Natural killer cell (primary cell): ENCODE measurements at regions not wholly inside any gene's neighbourhood (a gene's known extent, or its start where the extent isn't known, plus 50 kb on each side); places are given as distances from the start of the nearest gene placed in this dataset.

Source experiments
- ATAC-seq, 3 donors: fragments of 150-1000 bp in 2 of 3; fragments of 200-7000 bp in 1 of 3; cut with Tn5 transposase; 1 replicate in 1 of 3; 2 replicates in 2 of 3; pipeline ENCODE4 v1.10.0; 2021; ENCODE audit warnings: mild to moderate bottlenecking in 2 of 3, moderate library complexity in 2 of 3
- DNase-seq, 2 donors: peaks; one replicate each; pipeline versions ENCODE4 v3.0.0 to v3.0.0-alpha.2; 2013 to 2021; ENCODE audit warnings: mixed read lengths in 1 of 2
- H3K27ac ChIP-seq: one replicate; pipeline ENCODE4 v1.5.1; 2013; ENCODE audit warnings: mild to moderate bottlenecking, low read length
- H3K27me3 ChIP-seq: one replicate; pipeline ENCODE4 v1.6.1; 2013; ENCODE audit warnings: low read length; ENCODE audit not compliant: control insufficient read depth, insufficient read depth
- H3K36me3 ChIP-seq: one replicate; pipeline ENCODE4 v1.6.1; 2013; ENCODE audit warnings: low read length; ENCODE audit not compliant: control insufficient read depth, insufficient read depth
- H3K4me1 ChIP-seq: one replicate; pipeline ENCODE4 v1.6.1; 2013; ENCODE audit warnings: low read length; ENCODE audit not compliant: control insufficient read depth, insufficient read depth
- H3K4me3 ChIP-seq: one replicate; pipeline ENCODE4 v1.5.1; 2013; ENCODE audit warnings: low read length
- H3K9me3 ChIP-seq: one replicate; pipeline ENCODE4 v1.6.1; 2013; ENCODE audit warnings: low read length; ENCODE audit not compliant: control insufficient read depth, insufficient read depth
- H3K27ac Mint-ChIP-seq, 2 donors: one replicate each; pipeline ENCODE4 v1.8.0; 2022; ENCODE audit warnings: mild to moderate bottlenecking in 2 of 2, mixed read lengths in 2 of 2, moderate library complexity in 1 of 2
- H3K27me3 Mint-ChIP-seq, 2 donors: one replicate each; pipeline ENCODE4 v1.8.0; 2022; ENCODE audit warnings: low read depth in 2 of 2, mixed read lengths in 2 of 2
- H3K36me3 Mint-ChIP-seq: one replicate; pipeline ENCODE4 v1.8.0; 2022; ENCODE audit warnings: mixed read lengths
- H3K4me1 Mint-ChIP-seq, 2 donors: one replicate each; pipeline ENCODE4 v1.8.0; 2022; ENCODE audit warnings: mixed read lengths in 2 of 2
- H3K4me3 Mint-ChIP-seq: one replicate; pipeline ENCODE4 v1.8.0; 2022; ENCODE audit warnings: mild to moderate bottlenecking, moderate library complexity, mixed read lengths
- H3K9me3 Mint-ChIP-seq, 2 donors: one replicate each; pipeline ENCODE4 v1.8.0; 2022; ENCODE audit warnings: mixed read lengths in 2 of 2
- WGBS: methylation state at CpG from one replicate; pipeline ENCODE4 v1.1.7; 2013; ENCODE audit warnings: missing lambda C conversion rate; ENCODE audit not compliant: insufficient coverage; 5-methylcytosine and 5-hydroxymethylcytosine counted together
- intact Hi-C: fragments of 100-400 bp; cut with micrococcal nuclease; formaldehyde crosslinking; loops from one replicate; pipeline ENCODE4 v1.14.2; 2022
- TF ChIP-seq, protein P1 (sequence below): fragments of 200-600 bp; IDR thresholded peaks from one replicate; pipeline ENCODE4 v1.8.0; 2022; ENCODE audit warnings: antibody characterized with exemption

DNA sequence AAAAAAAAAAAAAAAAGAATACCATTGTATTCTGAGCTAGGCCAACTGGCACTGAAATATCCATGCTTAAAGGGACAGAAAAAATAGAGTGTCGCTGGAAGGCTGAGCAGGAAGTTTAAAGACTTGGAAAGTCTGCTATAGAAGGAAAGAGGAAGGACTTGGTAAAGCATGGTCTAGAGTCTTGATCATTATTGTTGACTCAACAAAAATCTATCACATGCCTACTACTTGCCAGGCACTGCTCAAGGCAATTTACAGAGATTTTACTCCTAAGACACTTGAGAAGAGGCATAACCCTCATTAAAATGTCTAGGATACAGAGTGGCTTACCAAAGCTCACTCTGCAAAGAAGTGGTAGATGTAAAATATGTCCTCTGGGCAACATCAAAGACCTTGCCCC, 324.0 kb upstream of the DAB1 start:
- intact Hi-C loops, result no loop called here
- H3K27ac Mint-ChIP-seq, result no peak overlapping the region
- no peak for ATAC-seq
- no peak for DNase-seq
- Histone ChIP-seq H3K36me3 (no peaks in the 10 kb centered on the region), H3K4me3 (no peak overlapping the region), H3K27ac (no peak overlapping the region), H3K9me3 (no peaks in the 10 kb centered on the region), H3K4me1 (no peaks in the 10 kb centered on the region), H3K27me3 (no peaks in the 10 kb centered on the region)
- peaks cover 0 to 4% of the 10 kb centered on the region in 2 donors for H3K27me3 Mint-ChIP-seq
- H3K4me1 Mint-ChIP-seq, result no peaks in the 10 kb centered on the region
- TF ChIP-seq, protein P1, sequence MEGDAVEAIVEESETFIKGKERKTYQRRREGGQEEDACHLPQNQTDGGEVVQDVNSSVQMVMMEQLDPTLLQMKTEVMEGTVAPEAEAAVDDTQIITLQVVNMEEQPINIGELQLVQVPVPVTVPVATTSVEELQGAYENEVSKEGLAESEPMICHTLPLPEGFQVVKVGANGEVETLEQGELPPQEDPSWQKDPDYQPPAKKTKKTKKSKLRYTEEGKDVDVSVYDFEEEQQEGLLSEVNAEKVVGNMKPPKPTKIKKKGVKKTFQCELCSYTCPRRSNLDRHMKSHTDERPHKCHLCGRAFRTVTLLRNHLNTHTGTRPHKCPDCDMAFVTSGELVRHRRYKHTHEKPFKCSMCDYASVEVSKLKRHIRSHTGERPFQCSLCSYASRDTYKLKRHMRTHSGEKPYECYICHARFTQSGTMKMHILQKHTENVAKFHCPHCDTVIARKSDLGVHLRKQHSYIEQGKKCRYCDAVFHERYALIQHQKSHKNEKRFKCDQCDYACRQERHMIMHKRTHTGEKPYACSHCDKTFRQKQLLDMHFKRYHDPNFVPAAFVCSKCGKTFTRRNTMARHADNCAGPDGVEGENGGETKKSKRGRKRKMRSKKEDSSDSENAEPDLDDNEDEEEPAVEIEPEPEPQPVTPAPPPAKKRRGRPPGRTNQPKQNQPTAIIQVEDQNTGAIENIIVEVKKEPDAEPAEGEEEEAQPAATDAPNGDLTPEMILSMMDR, result no peak
- H3K36me3 Mint-ChIP-seq, result no peaks in the 10 kb centered on the region
- no peak overlapping the region for H3K4me3 Mint-ChIP-seq
- H3K9me3 Mint-ChIP-seq, result peaks cover 2 to 4% of the 10 kb centered on the region in 2 donors
- WGBS, result 81% methylated on average over 1 of the region's 1 CpG

DNA sequence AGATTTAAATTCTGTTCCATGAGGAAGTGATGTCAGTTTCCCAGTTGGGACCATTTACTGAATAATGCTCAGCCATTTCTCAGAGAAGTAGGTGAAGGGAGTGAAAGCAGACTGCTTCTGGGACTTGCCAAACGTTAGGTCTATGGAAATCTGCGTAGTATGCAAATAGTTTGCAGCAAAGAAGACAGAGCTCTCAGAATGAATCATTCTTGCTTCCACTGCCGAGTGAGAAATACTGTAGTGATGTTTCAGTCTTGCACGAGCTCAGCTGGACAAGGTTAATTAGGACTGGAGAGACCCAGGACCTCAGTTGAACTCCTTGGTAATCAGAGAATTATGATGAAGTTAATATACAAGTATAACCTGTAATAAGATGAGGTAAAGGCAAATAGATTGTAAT, 317.7 kb upstream of the DAB1 start:
- intact Hi-C loops, result no loop called here
- peaks cover 3% of the 10 kb centered on the region for H3K4me1 ChIP-seq
- Mint-ChIP-seq H3K27ac (no peak overlapping the region), H3K4me3 (no peak overlapping the region), H3K36me3 (no peaks in the 10 kb centered on the region), H3K27me3 (peaks cover 0 to 7% of the 10 kb centered on the region in 2 donors), H3K4me1 (peaks cover 0 to 5% of the 10 kb centered on the region in 2 donors), H3K9me3 (no peaks in the 10 kb centered on the region)
- no peaks in the 10 kb centered on the region for H3K9me3 ChIP-seq
- no peaks in the 10 kb centered on the region for H3K27me3 ChIP-seq
- H3K36me3 ChIP-seq, result no peaks in the 10 kb centered on the region
- DNase-seq (no peak), ATAC-seq (no peak)
- 66% methylated on average over 4 of the region's 4 CpGs for WGBS
- H3K4me3 ChIP-seq, result no peak overlapping the region
- H3K27ac ChIP-seq, result no peak overlapping the region
- TF ChIP-seq, protein P1, result no peak

DNA sequence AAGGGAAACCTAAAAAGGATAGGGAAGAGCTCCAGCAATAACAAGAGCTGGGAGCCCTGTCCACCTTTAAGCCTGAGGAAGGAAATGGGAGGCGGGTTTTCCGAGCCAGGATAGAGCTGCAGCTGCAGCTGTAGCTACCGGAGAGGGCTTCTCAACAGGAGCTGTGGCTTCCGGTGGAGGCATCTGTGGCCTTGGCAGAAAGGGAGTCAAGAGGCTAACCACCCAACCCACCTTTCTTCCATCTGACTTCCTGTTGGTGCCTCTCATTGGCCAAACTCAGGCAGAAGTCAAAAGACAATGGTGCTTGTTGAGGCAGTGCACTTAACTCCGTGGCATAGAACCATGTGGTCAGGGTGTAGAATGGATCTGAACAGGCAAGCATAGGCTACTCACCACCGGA, 313.1 kb upstream of the DAB1 start:
- no peaks in the 10 kb centered on the region for H3K9me3 Mint-ChIP-seq
- WGBS, result 47% methylated on average over 6 of the region's 6 CpGs
- no peak overlapping the region for H3K27ac Mint-ChIP-seq
- Histone ChIP-seq H3K36me3 (no peaks in the 10 kb centered on the region), H3K27me3 (no peaks in the 10 kb centered on the region), H3K4me3 (no peak overlapping the region), H3K9me3 (no peaks in the 10 kb centered on the region), H3K4me1 (peaks cover 3% of the 10 kb centered on the region), H3K27ac (no peak overlapping the region)
- no peaks in the 10 kb centered on the region for H3K36me3 Mint-ChIP-seq
- DNase-seq (no peak), ATAC-seq (no peak)
- TF ChIP-seq, protein P1, result no peak
- intact Hi-C loops, result no loop called here
- no peak overlapping the region for H3K4me3 Mint-ChIP-seq
- peaks cover 0 to 5% of the 10 kb centered on the region in 2 donors for H3K4me1 Mint-ChIP-seq
- peaks cover 0 to 7% of the 10 kb centered on the region in 2 donors for H3K27me3 Mint-ChIP-seq

DNA sequence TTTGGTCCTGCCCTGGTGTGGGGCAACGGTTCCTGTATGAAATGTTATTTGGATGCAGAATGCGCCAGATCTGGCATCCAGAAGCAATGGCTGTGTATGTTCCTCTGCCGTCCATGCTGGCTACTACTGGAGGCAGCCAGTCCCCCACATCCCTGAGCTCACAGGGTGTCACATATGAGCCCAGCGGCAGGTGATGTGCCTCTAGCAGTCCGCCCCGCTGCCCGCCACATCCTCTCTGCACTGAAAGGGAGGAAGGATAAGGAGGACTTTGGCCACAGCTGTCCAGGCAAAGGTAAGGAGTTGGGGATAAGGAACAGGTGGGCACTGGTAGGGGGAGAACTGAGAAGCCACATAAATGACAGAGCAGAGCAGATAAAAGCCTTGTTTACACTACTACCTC, 305.3 kb upstream of the DAB1 start:
- intact Hi-C loops, result no loop called here
- H3K36me3 Mint-ChIP-seq, result no peaks in the 10 kb centered on the region
- no peak for DNase-seq

More for the DNA sequence above, 305.3 kb upstream of the DAB1 start:
- H3K27me3 Mint-ChIP-seq, result no peaks in the 10 kb centered on the region
- ATAC-seq, result no peak
- TF ChIP-seq, protein P1, result no peak
- Histone ChIP-seq H3K4me1 (no peaks in the 10 kb centered on the region), H3K9me3 (no peaks in the 10 kb centered on the region), H3K27me3 (no peaks in the 10 kb centered on the region), H3K4me3 (no peak overlapping the region), H3K36me3 (no peaks in the 10 kb centered on the region), H3K27ac (no peak overlapping the region)
- peaks cover 0 to 6% of the 10 kb centered on the region in 2 donors for H3K4me1 Mint-ChIP-seq
- H3K4me3 Mint-ChIP-seq, result no peak overlapping the region
- 88% methylated on average over 7 of the region's 7 CpGs for WGBS
- H3K27ac Mint-ChIP-seq, result no peak overlapping the region
- H3K9me3 Mint-ChIP-seq, result peaks cover 0 to 3% of the 10 kb centered on the region in 2 donors
